Transverse colon (tissue), 4 donors: ENCODE measurements at regions not wholly inside any gene's neighbourhood (a gene's known extent, or its start where the extent isn't known, plus 50 kb on each side); places are given as distances from the start of the nearest gene placed in this dataset.
"Not testable (repeated sequence)": the region's sequence is repeated elsewhere in the genome, so short reads cannot be mapped to it uniquely, and the experiment has no call there.

Source experiments
- DNase-seq: peaks from one replicate; pipeline ENCODE4 v3.0.0-alpha.2; 2019
- H3K27ac ChIP-seq, 4 donors: fragments of 200-600 bp; sonication (generic); 2 replicates each; pipeline ENCODE4 v1.5.1; 2016 to 2018; ENCODE audit warnings: inconsistent platforms in 4 of 4
- H3K27me3 ChIP-seq: fragments of 200-600 bp; sonication (generic); 2 replicates; pipeline ENCODE4 v1.5.1; 2017; ENCODE audit warnings: inconsistent platforms
- H3K36me3 ChIP-seq, 4 donors: fragments of 200-600 bp; sonication (generic); 2 replicates each; pipeline ENCODE4 v1.5.1; 2017 to 2019; ENCODE audit warnings: inconsistent platforms in 4 of 4
- H3K4me1 ChIP-seq, 4 donors: fragments of 200-600 bp; sonication (generic); 2 replicates each; pipeline ENCODE4 v1.5.1; 2017 to 2020; ENCODE audit warnings: inconsistent platforms in 4 of 4
- H3K4me3 ChIP-seq, 4 donors: fragments of 200-600 bp; sonication (generic); 1 replicate in 1 of 4; 2 replicates in 3 of 4; pipeline versions ENCODE4 v1.5.1 to v1.6.1; 2017 to 2019; ENCODE audit warnings: inconsistent platforms in 4 of 4
- H3K9me3 ChIP-seq, 2 donors: fragments of 200-600 bp; sonication (generic); 2 replicates each; pipeline ENCODE4 v1.5.1; 2017 to 2019; ENCODE audit warnings: inconsistent platforms in 2 of 2
- EP300 ChIP-seq: sonication (generic); formaldehyde crosslinking; IDR thresholded peaks from one replicate; pipeline ENCODE4 v1.6.1; 2017; ENCODE audit warnings: antibody characterized with exemption, low read depth
- POLR2A ChIP-seq: fragments of 450-650 bp; IDR thresholded peaks from one replicate; pipeline ENCODE4 v1.6.1; 2016; ENCODE audit warnings: antibody characterized with exemption, mild to moderate bottlenecking, moderate library complexity
- POLR2AphosphoS5 ChIP-seq, 3 donors: sonication (generic); formaldehyde crosslinking; IDR thresholded peaks; one replicate each; pipeline ENCODE4 v1.6.1; 2016; ENCODE audit warnings: antibody characterized with exemption in 3 of 3
- WGBS, 2 donors: methylation state at CpG; one replicate each; pipeline ENCODE4 v1.1.5; 2018; ENCODE audit warnings: low coverage in 1 of 2; 5-methylcytosine and 5-hydroxymethylcytosine counted together
- in situ Hi-C, 4 donors: fragments of 200-750 bp; cut with MboI; loops; one replicate each; pipeline versions ENCODE4 v1.15.0 to v1.15.1; 2017; ENCODE audit warnings: low sequenced_read_pairs in 3 of 4, low pct_ligation_motif_present in 1 of 4, low pct_unique_long_range_greater_than_20kb in 1 of 4
- intact Hi-C: fragments of 100-400 bp; cut with DNase I; formaldehyde crosslinking; loops from one replicate; pipeline ENCODE4 v1.15.1; 2023; ENCODE audit warnings: low total_unique reads
- TF ChIP-seq, protein P1 (sequence below), 5 experiments: fragments of 200-600 bp in 3 of 5; fragments of 450-650 bp in 2 of 5; sonication (generic) in 3 of 5; IDR thresholded peaks; 1 replicate in 2 of 5; 2 replicates in 3 of 5; pipeline ENCODE4 v1.5.1; 2016 to 2017; ENCODE audit warnings: antibody characterized with exemption in 5 of 5, inconsistent platforms in 3 of 5, mild to moderate bottlenecking in 2 of 5, moderate library complexity in 1 of 5

DNA sequence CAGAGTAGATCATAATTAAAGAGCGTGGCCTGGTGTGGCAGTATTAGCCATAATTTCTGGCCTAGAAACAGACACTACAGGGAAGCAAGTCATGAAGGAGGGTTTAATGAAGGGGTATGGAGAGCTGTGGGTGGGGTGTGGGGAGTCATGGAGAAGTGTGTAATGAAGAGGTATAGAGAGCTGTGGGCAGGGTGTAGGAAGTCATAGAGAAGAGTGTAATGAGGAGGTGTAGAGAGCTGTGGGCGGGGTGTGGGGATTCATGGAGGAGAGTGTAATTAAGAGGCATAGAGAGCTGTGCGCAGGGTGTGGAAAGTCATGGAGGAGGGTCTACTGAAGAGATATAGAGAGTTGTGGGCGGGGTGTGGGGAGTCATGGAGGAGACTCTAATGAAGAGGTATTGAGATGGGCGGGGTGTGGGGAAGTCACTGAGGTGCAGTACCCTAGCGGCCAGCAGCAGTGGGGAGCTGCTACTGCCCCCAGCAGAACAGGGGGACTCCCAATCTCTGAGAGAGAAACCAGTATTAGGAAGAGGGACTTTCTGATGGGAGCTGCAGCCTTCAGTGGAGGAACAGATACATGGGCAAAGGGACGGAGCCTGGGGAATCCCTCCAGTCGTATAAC is 145.4 kb upstream of the FOXA2 start:
- TF ChIP-seq, protein P1, sequence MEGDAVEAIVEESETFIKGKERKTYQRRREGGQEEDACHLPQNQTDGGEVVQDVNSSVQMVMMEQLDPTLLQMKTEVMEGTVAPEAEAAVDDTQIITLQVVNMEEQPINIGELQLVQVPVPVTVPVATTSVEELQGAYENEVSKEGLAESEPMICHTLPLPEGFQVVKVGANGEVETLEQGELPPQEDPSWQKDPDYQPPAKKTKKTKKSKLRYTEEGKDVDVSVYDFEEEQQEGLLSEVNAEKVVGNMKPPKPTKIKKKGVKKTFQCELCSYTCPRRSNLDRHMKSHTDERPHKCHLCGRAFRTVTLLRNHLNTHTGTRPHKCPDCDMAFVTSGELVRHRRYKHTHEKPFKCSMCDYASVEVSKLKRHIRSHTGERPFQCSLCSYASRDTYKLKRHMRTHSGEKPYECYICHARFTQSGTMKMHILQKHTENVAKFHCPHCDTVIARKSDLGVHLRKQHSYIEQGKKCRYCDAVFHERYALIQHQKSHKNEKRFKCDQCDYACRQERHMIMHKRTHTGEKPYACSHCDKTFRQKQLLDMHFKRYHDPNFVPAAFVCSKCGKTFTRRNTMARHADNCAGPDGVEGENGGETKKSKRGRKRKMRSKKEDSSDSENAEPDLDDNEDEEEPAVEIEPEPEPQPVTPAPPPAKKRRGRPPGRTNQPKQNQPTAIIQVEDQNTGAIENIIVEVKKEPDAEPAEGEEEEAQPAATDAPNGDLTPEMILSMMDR (IDR thresholded peaks at IDR 0.05): no peak
- no peak for TF ChIP-seq POLR2A
- no peak for TF ChIP-seq EP300
- no peak for TF ChIP-seq POLR2AphosphoS5 (IDR thresholded peaks at IDR 0.05)
- H3K36me3 ChIP-seq: no peaks in the 10 kb centered on the region
- no peak overlapping the region for H3K4me3 ChIP-seq
- WGBS, 2 donors: 77 to 79% methylated on average over 8 of the region's 8 CpGs
- in situ Hi-C loops (no loop called here), intact Hi-C loops (no loop called here)
- H3K27me3 ChIP-seq: no peaks in the 10 kb centered on the region
- DNase-seq: no peak
- H3K4me1 ChIP-seq: no peaks in the 10 kb centered on the region
- H3K9me3 ChIP-seq: no peaks in the 10 kb centered on the region
- H3K27ac ChIP-seq: no peak overlapping the region

DNA sequence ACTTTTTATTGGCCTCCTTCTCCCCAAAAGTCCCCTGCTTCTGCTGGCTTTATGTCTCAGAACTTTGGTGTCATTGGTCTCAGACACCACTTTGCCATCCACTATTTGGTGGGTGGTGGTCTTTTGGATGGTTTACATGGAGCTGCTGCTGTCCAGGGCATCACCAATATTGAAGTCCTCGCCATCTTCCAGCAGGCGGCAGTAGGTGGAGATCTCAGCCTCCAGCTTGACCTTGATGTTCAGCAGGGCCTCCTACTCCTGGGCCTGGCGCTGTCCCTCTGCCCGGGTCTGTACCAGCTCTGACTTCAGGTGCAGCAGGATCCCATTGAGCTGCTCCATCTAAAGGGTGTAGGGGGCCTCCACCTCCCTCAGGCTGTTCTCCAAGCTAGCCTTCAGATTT is 148.4 kb upstream of the FOXA2 start:
- no peak overlapping the region for H3K27ac ChIP-seq
- WGBS, 2 donors: 91% methylated on average over 4 of the region's 4 CpGs; no CpG with 5 or more reads in 1 of the 2 donors
- H3K36me3 ChIP-seq: no peaks in the 10 kb centered on the region
- no peak for TF ChIP-seq POLR2AphosphoS5 (IDR thresholded peaks at IDR 0.05)
- TF ChIP-seq EP300: no peak
- TF ChIP-seq POLR2A: no peak
- intact Hi-C loops (no loop called here), in situ Hi-C loops (no loop called here)
- H3K4me1 ChIP-seq: no peaks in the 10 kb centered on the region
- H3K9me3 ChIP-seq: no peaks in the 10 kb centered on the region
- no peak overlapping the region for H3K4me3 ChIP-seq
- H3K27me3 ChIP-seq: no peaks in the 10 kb centered on the region
- no peak for DNase-seq

DNA sequence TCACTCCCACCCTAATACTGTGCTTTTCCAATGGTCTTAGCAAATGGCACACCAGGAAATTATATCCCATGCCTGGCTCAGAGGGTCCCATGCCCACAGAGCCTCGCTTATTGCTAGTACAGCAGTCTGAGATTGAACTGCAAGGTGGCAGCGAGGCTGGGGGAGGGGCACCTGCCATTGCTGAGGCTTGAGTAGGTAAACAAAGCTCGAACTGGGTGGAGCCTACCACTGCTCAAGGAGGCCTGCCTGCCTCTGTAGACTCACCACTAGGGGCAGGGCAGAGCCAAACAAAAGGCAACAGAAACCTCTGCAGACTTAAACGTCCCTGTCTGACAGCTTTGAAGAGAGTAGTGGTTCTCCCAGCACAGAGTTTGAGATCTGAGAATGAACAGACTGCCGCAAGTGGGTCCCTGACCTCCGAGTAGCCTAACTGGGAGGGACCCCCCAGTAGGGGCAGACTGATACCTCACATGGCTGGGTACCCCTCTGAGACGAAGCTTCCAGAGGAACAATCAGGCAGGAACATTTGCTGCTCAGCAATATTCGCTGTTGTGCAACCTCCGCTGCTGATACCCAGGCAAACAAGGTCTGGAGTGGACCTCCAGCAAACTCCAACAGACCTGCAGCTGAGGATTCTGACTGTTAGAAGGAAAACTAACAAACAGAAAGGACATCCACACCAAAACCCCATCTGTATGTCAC is 150.7 kb upstream of the FOXA2 start:
- peak; percentile 37 for DNase-seq
- H3K27me3 ChIP-seq, H3K9me3 ChIP-seq, H3K4me3 ChIP-seq, intact Hi-C loops, H3K4me1 ChIP-seq, H3K27ac ChIP-seq, H3K36me3 ChIP-seq, in situ Hi-C loops: not testable (repeated sequence)
- TF ChIP-seq, protein P1 (IDR thresholded peaks at IDR 0.05): peak; percentile 12 to 48 (median 21)
- 71% methylated on average over 9 of the region's 9 CpGs; no CpG with 5 or more reads in 1 of the 2 donors for WGBS, 2 donors

DNA sequence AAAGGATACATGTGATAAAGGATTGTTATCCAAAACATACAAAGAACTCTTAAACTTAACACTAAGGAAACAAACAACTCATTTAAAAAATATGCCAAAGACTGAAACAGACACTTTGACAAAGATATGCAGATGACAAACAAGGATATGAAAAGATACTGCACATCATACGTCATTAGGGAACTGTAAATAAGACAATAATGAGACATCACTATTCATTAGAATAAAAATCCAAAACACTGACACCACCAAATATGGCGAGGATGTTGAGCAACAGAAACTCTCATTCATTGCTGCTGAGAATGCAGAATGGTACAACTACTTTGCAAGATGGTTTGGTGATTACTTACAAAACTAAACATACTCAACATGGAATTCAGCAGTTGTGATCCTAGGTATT is 156.5 kb upstream of the FOXA2 start:
- intact Hi-C loops: no loop called here
- H3K27me3 ChIP-seq: no peaks in the 10 kb centered on the region
- in situ Hi-C loops: no loop called here

More for the DNA sequence above, 156.5 kb upstream of the FOXA2 start:
- Histone ChIP-seq H3K36me3 (no peaks in the 10 kb centered on the region), H3K27ac (no peak overlapping the region), H3K9me3 (no peaks in the 10 kb centered on the region), H3K4me3 (no peak overlapping the region), H3K4me1 (no peaks in the 10 kb centered on the region)
- no peak for DNase-seq
- TF ChIP-seq, protein P1 (IDR thresholded peaks at IDR 0.05): no peak
- no peak for TF ChIP-seq EP300
- TF ChIP-seq POLR2A: no peak
- 66 to 81% methylated on average over 2 of the region's 2 CpGs for WGBS, 2 donors
